Gastroesophageal sphincter (tissue), 4 donors: ENCODE measurements at regions not wholly inside any gene's neighbourhood (a gene's known extent, or its start where the extent isn't known, plus 50 kb on each side); places are given as distances from the start of the nearest gene placed in this dataset.

Experiments used
- ATAC-seq: fragments of 150-250 bp; one replicate; pipeline ENCODE4 v1.9.1; 2016; ENCODE audit warnings: mild to moderate bottlenecking, moderate library complexity
- H3K27ac ChIP-seq, 4 donors: fragments of 200-600 bp; sonication (generic) in 3 of 4; 1 replicate in 3 of 4; 2 replicates in 1 of 4; pipeline ENCODE4 v1.5.1; 2016 to 2019
- H3K27me3 ChIP-seq: fragments of 200-600 bp; sonication (generic); one replicate; pipeline ENCODE4 v1.5.1; 2019
- H3K36me3 ChIP-seq, 2 donors: fragments of 200-600 bp; sonication (generic); one replicate each; pipeline ENCODE4 v1.5.1; 2019; ENCODE audit warnings: control low read depth in 1 of 2
- H3K4me1 ChIP-seq, 3 donors: fragments of 200-600 bp; sonication (generic); 1 replicate in 2 of 3; 2 replicates in 1 of 3; pipeline ENCODE4 v1.5.1; 2016 to 2019; ENCODE audit warnings: control low read depth in 2 of 3
- H3K4me3 ChIP-seq, 2 donors: fragments of 200-600 bp; sonication (generic); one replicate each; pipeline ENCODE4 v1.5.1; 2019; ENCODE audit warnings: mild to moderate bottlenecking in 1 of 2, moderate library complexity in 1 of 2
- H3K9me3 ChIP-seq, 3 donors: fragments of 200-600 bp; sonication (generic); one replicate each; pipeline ENCODE4 v1.5.1; 2017 to 2019; ENCODE audit warnings: control low read depth in 2 of 3
- EP300 ChIP-seq: sonication (generic); formaldehyde crosslinking; IDR thresholded peaks from one replicate; pipeline ENCODE4 v1.6.1; 2017; ENCODE audit warnings: antibody characterized with exemption, mild to moderate bottlenecking
- POLR2A ChIP-seq, 2 donors: fragments of 450-650 bp; IDR thresholded peaks; one replicate each; pipeline ENCODE4 v1.6.1; 2017; ENCODE audit warnings: antibody characterized with exemption in 2 of 2, mild to moderate bottlenecking in 2 of 2, moderate library complexity in 1 of 2
- POLR2AphosphoS5 ChIP-seq: sonication (generic); formaldehyde crosslinking; IDR thresholded peaks from one replicate; pipeline ENCODE4 v1.6.1; 2017; ENCODE audit warnings: antibody characterized with exemption
- WGBS, 2 donors: methylation state at CpG; one replicate each; pipeline ENCODE4 v1.1.5; 2018; ENCODE audit warnings: low coverage in 1 of 2; 5-methylcytosine and 5-hydroxymethylcytosine counted together
- TF ChIP-seq, protein P1 (sequence below), 4 experiments: fragments of 200-600 bp in 2 of 4; fragments of 450-650 bp in 2 of 4; sonication (generic) in 1 of 4; IDR thresholded peaks; one replicate each; pipeline ENCODE4 v1.5.1; 2017 to 2019; ENCODE audit warnings: antibody characterized with exemption in 4 of 4, mild to moderate bottlenecking in 2 of 4, moderate library complexity in 2 of 4

- 20 to 82% methylated on average over 1 to 2 of the region's 2 CpGs for WGBS, 2 donors
- no peak for ATAC-seq
- Histone ChIP-seq H3K4me1 (no peaks in the 10 kb centered on the region), H3K4me3 (no peak overlapping the region), H3K27ac (no peak overlapping the region), H3K9me3 (no peaks in the 10 kb centered on the region), H3K27me3 (no peaks in the 10 kb centered on the region), H3K36me3 (no peaks in the 10 kb centered on the region)
- TF ChIP-seq EP300 (no peak), POLR2A (IDR thresholded peaks at IDR 0.05) (no peak), POLR2AphosphoS5 (no peak)
- TF ChIP-seq, protein P1, sequence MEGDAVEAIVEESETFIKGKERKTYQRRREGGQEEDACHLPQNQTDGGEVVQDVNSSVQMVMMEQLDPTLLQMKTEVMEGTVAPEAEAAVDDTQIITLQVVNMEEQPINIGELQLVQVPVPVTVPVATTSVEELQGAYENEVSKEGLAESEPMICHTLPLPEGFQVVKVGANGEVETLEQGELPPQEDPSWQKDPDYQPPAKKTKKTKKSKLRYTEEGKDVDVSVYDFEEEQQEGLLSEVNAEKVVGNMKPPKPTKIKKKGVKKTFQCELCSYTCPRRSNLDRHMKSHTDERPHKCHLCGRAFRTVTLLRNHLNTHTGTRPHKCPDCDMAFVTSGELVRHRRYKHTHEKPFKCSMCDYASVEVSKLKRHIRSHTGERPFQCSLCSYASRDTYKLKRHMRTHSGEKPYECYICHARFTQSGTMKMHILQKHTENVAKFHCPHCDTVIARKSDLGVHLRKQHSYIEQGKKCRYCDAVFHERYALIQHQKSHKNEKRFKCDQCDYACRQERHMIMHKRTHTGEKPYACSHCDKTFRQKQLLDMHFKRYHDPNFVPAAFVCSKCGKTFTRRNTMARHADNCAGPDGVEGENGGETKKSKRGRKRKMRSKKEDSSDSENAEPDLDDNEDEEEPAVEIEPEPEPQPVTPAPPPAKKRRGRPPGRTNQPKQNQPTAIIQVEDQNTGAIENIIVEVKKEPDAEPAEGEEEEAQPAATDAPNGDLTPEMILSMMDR (IDR thresholded peaks at IDR 0.05) = no peak
Observed at GRCh38 chr17:70510288-70510687, 341.0 kb downstream of the KCNJ2 start.

DNA sequence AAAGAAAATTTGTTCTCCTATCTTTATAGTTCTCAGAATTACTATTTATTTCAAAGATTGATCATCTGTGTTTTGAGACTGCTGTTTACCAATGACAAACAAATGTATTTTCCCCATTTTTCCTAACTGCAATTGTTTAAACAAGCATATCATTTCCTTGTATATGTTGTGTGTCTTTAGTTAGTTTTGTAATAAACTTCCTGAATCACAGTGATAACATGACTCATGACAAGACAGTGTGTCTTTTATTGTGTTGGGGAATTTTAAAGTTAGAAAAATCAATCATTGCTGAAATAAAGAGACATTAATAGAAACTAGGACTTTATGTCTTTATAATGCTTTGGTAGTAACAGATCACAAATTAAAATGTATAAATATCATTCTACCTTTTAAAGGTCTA is 348.5 kb downstream of the KCNJ2 start:
- TF ChIP-seq POLR2A (IDR thresholded peaks at IDR 0.05) (no peak), EP300 (no peak), POLR2AphosphoS5 (no peak)
- TF ChIP-seq, protein P1 (IDR thresholded peaks at IDR 0.05) = no peak
- H3K27ac ChIP-seq = no peak overlapping the region
- no peaks in the 10 kb centered on the region for H3K36me3 ChIP-seq
- no peak for ATAC-seq
- H3K9me3 ChIP-seq = no peaks in the 10 kb centered on the region
- H3K4me1 ChIP-seq = no peaks in the 10 kb centered on the region
- H3K4me3 ChIP-seq = no peak overlapping the region
- H3K27me3 ChIP-seq = no peaks in the 10 kb centered on the region

GRCh38 chr17:70519300-70519699 is 350.0 kb downstream of the KCNJ2 start:
- ATAC-seq = no peak
- no peak overlapping the region for H3K27ac ChIP-seq
- WGBS, 2 donors = 81 to 86% methylated on average over 3 of the region's 3 CpGs

DNA sequence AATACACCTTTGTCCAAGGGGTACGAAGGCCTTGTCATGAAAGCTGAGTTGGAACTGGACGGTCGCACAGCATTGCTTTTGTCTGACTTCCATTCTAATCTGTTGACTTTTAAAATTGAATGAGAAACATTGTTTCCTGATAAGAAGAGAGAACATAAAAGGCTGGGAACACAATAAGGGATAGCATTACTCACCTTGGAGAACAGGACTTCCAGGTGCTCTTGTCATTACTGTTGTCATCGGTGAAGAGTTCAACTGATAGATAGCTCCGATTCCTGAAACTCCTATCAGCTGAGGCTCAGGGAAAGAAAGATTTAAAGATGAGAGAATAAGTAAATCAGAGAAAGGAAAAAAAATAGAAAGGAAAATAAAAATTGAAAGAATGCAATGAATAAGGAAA is 351.1 kb downstream of the KCNJ2 start:
- WGBS, 2 donors = 94 to 97% methylated on average over 3 to 5 of the region's 5 CpGs
- no peak overlapping the region for H3K27ac ChIP-seq

More at GRCh38 chr17:70519300-70519699, 350.0 kb downstream of the KCNJ2 start:
- Histone ChIP-seq H3K4me1 (no peaks in the 10 kb centered on the region), H3K9me3 (no peaks in the 10 kb centered on the region), H3K36me3 (no peaks in the 10 kb centered on the region), H3K4me3 (no peak overlapping the region), H3K27me3 (no peaks in the 10 kb centered on the region)
- TF ChIP-seq EP300 (no peak), POLR2A (IDR thresholded peaks at IDR 0.05) (no peak), POLR2AphosphoS5 (no peak)
- TF ChIP-seq, protein P1 (IDR thresholded peaks at IDR 0.05) = no peak

GRCh38 chr17:70520956-70521355 is 351.6 kb downstream of the KCNJ2 start:
- Histone ChIP-seq H3K27ac (no peak overlapping the region), H3K4me1 (no peaks in the 10 kb centered on the region), H3K9me3 (no peaks in the 10 kb centered on the region), H3K36me3 (no peaks in the 10 kb centered on the region), H3K4me3 (no peak overlapping the region), H3K27me3 (no peaks in the 10 kb centered on the region)
- TF ChIP-seq, protein P1 (IDR thresholded peaks at IDR 0.05) = no peak
- TF ChIP-seq EP300 (no peak), POLR2A (IDR thresholded peaks at IDR 0.05) (no peak), POLR2AphosphoS5 (no peak)
- ATAC-seq = no peak
- WGBS, 2 donors = 73 to 89% methylated on average over 4 of the region's 4 CpGs

More for the DNA sequence above, 351.1 kb downstream of the KCNJ2 start:
- H3K9me3 ChIP-seq = no peaks in the 10 kb centered on the region
- no peak for ATAC-seq
- H3K4me3 ChIP-seq = no peak overlapping the region
- TF ChIP-seq POLR2AphosphoS5 (no peak), POLR2A (IDR thresholded peaks at IDR 0.05) (no peak), EP300 (no peak)
- TF ChIP-seq, protein P1 (IDR thresholded peaks at IDR 0.05) = no peak
- H3K4me1 ChIP-seq = no peaks in the 10 kb centered on the region
- no peaks in the 10 kb centered on the region for H3K27me3 ChIP-seq
- H3K36me3 ChIP-seq = no peaks in the 10 kb centered on the region
